ENCODE measurements at regions not wholly inside any gene's neighbourhood (a gene's known extent, or its start where the extent isn't known, plus 50 kb on each side); places are given as distances from the start of the nearest gene placed in this dataset.

DNA sequence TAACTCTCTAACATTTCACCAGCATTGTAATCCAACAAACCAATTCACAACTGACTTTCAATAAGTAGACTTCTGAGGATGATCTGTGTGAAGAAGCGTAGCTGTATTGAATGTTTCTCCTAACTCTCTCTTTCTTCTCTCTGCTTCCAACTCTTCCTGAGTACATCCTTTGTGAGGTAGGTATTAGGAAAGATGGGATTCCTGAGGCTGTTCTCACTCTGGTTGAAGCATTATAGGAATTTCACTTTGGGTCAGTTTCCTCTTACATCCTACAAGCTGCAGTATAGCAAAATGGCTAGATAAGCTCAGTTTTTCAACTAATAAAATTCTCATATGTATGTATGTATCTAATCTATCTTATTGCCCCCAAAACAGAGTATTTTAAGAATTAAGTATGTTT is 702.8 kb downstream of the CETN3 start:
- no peaks in the 10 kb centered on the region for H3K9me3 ChIP-seq (ENCODE audit: insufficient read depth, low read depth, low read length)

GRCh38 chr5:89703817-89704216 is 705.7 kb downstream of the CETN3 start:
- H3K4me3 ChIP-seq (ENCODE audit: low read length), result peak overlapping the region; percentile 49
- peaks cover 38% of the 10 kb centered on the region for H3K4me1 ChIP-seq (ENCODE audit: insufficient read depth, low read length)
- peak overlapping the region; percentile 52; the same call in 1 of the 2 replicates for H3K9ac ChIP-seq (ENCODE audit: low read depth, low read length)
- H3K9me3 ChIP-seq (ENCODE audit: insufficient read depth, low read depth, low read length), result no peaks in the 10 kb centered on the region
- H3K27ac ChIP-seq (ENCODE audit: low read length), result peak overlapping the region; percentile 91
- H3K36me3 ChIP-seq (ENCODE audit: insufficient read depth, low read depth, low read length), result no peaks in the 10 kb centered on the region
- no peaks in the 10 kb centered on the region for H3K27me3 ChIP-seq (ENCODE audit: insufficient read depth, low read length)

More for the DNA sequence above, 702.8 kb downstream of the CETN3 start:
- Histone ChIP-seq H3K4me3 (ENCODE audit: low read length) (no peak overlapping the region), H3K27me3 (ENCODE audit: insufficient read depth, low read length) (no peaks in the 10 kb centered on the region), H3K4me1 (ENCODE audit: insufficient read depth, low read length) (peaks cover 38% of the 10 kb centered on the region), H3K36me3 (ENCODE audit: insufficient read depth, low read depth, low read length) (no peaks in the 10 kb centered on the region), H3K9ac (ENCODE audit: low read depth, low read length) (no peak overlapping the region), H3K27ac (ENCODE audit: low read length) (no peak overlapping the region)

GRCh38 chr5:89698028-89698427 is 711.5 kb downstream of the CETN3 start:
- Histone ChIP-seq H3K4me1 (ENCODE audit: insufficient read depth, low read length) (peaks cover 17% of the 10 kb centered on the region; the same call in 1 of the 2 replicates), H3K9ac (ENCODE audit: low read depth, low read length) (no peak overlapping the region), H3K27ac (ENCODE audit: low read length) (no peak overlapping the region), H3K36me3 (ENCODE audit: insufficient read depth, low read depth, low read length) (no peaks in the 10 kb centered on the region), H3K27me3 (ENCODE audit: insufficient read depth, low read length) (no peaks in the 10 kb centered on the region), H3K9me3 (ENCODE audit: insufficient read depth, low read depth, low read length) (no peaks in the 10 kb centered on the region), H3K4me3 (ENCODE audit: low read length) (no peak overlapping the region)

DNA sequence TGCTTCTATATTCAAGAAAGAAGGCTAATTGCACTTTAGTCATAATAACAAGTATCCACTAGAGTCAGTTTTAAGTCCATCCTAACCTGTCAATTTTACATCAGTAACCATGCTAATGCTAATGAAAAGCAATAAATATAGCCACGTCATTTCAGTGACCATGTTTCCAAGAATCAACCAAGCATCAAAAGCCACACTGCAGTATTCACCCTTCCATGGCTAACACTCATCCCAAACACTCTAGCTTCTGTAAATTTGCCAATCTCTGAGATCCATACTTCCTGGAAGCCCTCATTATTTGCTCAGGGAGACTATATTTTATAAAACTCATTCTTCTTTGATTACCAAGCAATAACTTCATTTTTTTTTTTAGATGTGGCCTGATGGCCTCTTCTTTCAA is 712.0 kb downstream of the CETN3 start:
- Histone ChIP-seq H3K36me3 (ENCODE audit: insufficient read depth, low read depth, low read length) (no peaks in the 10 kb centered on the region), H3K9me3 (ENCODE audit: insufficient read depth, low read depth, low read length) (no peaks in the 10 kb centered on the region), H3K4me1 (ENCODE audit: insufficient read depth, low read length) (peaks cover 16% of the 10 kb centered on the region; the same call in 1 of the 2 replicates), H3K27ac (ENCODE audit: low read length) (no peak overlapping the region), H3K4me3 (ENCODE audit: low read length) (no peak overlapping the region), H3K9ac (ENCODE audit: low read depth, low read length) (no peak overlapping the region), H3K27me3 (ENCODE audit: insufficient read depth, low read length) (no peaks in the 10 kb centered on the region)

DNA sequence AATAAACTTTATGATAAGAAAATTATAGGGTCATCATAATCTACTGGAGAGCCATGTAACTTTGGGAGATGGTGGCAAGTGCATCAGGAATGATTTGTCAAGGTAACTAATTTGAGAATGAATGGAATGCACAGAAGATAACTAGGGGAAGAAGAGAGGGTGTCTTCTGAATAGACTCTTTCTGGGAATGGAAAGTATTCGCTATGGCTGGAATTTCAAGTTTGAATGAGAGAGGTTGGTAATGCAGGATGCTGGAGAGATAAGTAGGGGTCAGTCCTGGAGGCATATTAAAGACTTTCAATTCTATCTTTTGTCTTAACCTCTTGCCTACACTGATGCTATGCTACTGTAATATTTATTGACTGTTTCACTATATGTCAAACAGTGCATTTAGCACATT is 714.2 kb downstream of the CETN3 start:
- Histone ChIP-seq H3K27me3 (ENCODE audit: insufficient read depth, low read length) (no peaks in the 10 kb centered on the region), H3K9me3 (ENCODE audit: insufficient read depth, low read depth, low read length) (no peaks in the 10 kb centered on the region), H3K4me1 (ENCODE audit: insufficient read depth, low read length) (peaks cover 16% of the 10 kb centered on the region; the same call in 1 of the 2 replicates), H3K9ac (ENCODE audit: low read depth, low read length) (no peak overlapping the region), H3K36me3 (ENCODE audit: insufficient read depth, low read depth, low read length) (no peaks in the 10 kb centered on the region), H3K27ac (ENCODE audit: low read length) (no peak overlapping the region), H3K4me3 (ENCODE audit: low read length) (no peak overlapping the region)

- Histone ChIP-seq H3K9me3 (ENCODE audit: insufficient read depth, low read depth, low read length) (no peaks in the 10 kb centered on the region), H3K4me3 (ENCODE audit: low read length) (0 out of 2 replicates have a peak overlapping the region, but pooled peaks have one; percentile 15), H3K4me1 (ENCODE audit: insufficient read depth, low read length) (peaks cover 16% of the 10 kb centered on the region; the same call in 1 of the 2 replicates), H3K27ac (ENCODE audit: low read length) (no peak overlapping the region), H3K27me3 (ENCODE audit: insufficient read depth, low read length) (no peaks in the 10 kb centered on the region), H3K9ac (ENCODE audit: low read depth, low read length) (no peak overlapping the region), H3K36me3 (ENCODE audit: insufficient read depth, low read depth, low read length) (no peaks in the 10 kb centered on the region)
These were observed 715.5 kb downstream of the CETN3 start for GRCh38 chr5:89694026-89694550.

GRCh38 chr5:89690331-89690730 is 719.2 kb downstream of the CETN3 start:
- no peak overlapping the region for H3K27ac ChIP-seq (ENCODE audit: low read length)
- H3K9me3 ChIP-seq (ENCODE audit: insufficient read depth, low read depth, low read length), result no peaks in the 10 kb centered on the region
- no peak overlapping the region for H3K9ac ChIP-seq (ENCODE audit: low read depth, low read length)
- no peak overlapping the region for H3K4me3 ChIP-seq (ENCODE audit: low read length)
- H3K27me3 ChIP-seq (ENCODE audit: insufficient read depth, low read length), result no peaks in the 10 kb centered on the region
- H3K4me1 ChIP-seq (ENCODE audit: insufficient read depth, low read length), result peaks cover 8% of the 10 kb centered on the region; the same call in 1 of the 2 replicates
- H3K36me3 ChIP-seq (ENCODE audit: insufficient read depth, low read depth, low read length), result no peaks in the 10 kb centered on the region

DNA sequence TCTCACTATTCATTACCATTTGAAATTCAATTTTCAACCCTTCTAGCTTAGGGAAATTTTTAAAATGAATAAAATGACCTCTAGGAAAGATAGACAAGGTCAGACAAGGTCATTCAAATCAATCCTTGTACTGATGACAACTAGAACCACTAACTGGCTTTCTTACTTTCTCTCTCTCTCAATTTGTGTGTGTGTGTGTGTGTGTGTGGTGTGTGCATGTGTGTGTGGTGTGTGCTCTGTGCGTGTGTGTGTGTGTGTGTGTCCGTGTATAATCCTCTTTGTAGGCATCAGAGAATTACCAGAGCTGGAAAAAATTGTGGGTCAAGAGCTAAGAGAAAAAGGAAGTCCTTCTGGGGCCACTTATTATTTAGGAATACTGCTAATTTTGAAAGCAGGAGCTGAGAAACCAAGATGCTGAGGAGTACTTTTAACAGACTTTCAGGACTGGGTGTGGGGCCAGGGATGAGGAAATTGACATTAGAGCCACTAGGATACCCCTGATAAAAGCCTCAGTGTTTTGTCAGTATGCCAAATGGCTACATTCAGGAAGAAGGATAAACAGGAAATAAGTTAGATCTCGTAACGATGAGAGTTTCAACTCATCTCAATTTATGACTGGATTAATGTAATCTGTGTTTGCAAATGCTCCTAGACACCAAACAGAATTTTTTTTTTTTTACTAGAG is 723.3 kb downstream of the CETN3 start:
- Histone ChIP-seq H3K9me3 (ENCODE audit: insufficient read depth, low read depth, low read length) (no peaks in the 10 kb centered on the region), H3K4me1 (ENCODE audit: insufficient read depth, low read length) (no peaks in the 10 kb centered on the region), H3K36me3 (ENCODE audit: insufficient read depth, low read depth, low read length) (no peaks in the 10 kb centered on the region), H3K4me3 (ENCODE audit: low read length) (no peak overlapping the region), H3K9ac (ENCODE audit: low read depth, low read length) (no peak overlapping the region), H3K27ac (ENCODE audit: low read length) (no peak overlapping the region), H3K27me3 (ENCODE audit: insufficient read depth, low read length) (no peaks in the 10 kb centered on the region)

DNA sequence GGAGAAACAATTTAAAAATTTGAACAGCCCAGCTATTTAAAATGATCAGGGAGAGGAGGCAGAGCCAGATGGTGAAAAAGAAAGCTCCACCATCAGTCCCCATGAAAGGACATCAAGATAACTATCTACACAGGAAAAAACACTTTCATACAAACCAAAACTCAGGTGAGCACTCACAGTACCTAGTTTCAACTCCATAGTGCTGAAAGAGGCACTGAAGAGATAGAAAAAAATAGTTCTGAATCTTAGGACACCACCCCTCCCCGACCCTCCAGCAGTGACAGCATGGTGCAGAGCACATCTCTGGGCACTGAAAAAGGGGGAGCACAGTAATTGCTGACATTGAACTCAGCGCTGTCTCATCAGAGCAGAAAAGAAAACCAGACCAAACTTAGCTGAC is 732.9 kb downstream of the CETN3 start:
- H3K9me3 ChIP-seq (ENCODE audit: insufficient read depth, low read depth, low read length), result no peaks in the 10 kb centered on the region
- no peak overlapping the region for H3K27ac ChIP-seq (ENCODE audit: low read length)
- H3K36me3 ChIP-seq (ENCODE audit: insufficient read depth, low read depth, low read length), result no peaks in the 10 kb centered on the region
- peaks cover 9% of the 10 kb centered on the region; the same call in 1 of the 2 replicates for H3K4me1 ChIP-seq (ENCODE audit: insufficient read depth, low read length)
- H3K9ac ChIP-seq (ENCODE audit: low read depth, low read length), result no peak overlapping the region
- no peak overlapping the region for H3K4me3 ChIP-seq (ENCODE audit: low read length)
- no peaks in the 10 kb centered on the region for H3K27me3 ChIP-seq (ENCODE audit: insufficient read depth, low read length)

DNA sequence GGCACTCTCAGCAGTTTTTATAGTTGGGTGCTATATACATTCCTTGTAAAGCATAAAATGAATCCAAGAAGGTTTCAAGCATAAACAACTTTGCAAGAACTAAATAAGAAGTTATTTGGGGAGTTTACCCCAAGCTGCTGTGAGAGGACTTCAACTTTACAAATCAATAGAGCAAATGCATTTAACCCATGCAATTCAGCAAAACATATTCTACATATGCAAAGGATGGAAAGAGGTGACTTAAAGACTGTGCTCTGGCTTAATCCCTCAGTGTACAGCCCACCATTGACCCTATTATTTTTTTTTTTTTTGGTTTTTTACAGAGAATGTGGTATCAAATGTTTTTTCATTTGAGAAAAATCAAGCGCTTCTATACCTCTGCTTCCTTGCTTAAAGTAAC is 736.5 kb downstream of the CETN3 start:
- Histone ChIP-seq H3K4me3 (ENCODE audit: low read length) (no peak overlapping the region; the same call in 1 of the 2 replicates), H3K4me1 (ENCODE audit: insufficient read depth, low read length) (peaks cover 9% of the 10 kb centered on the region; the same call in 1 of the 2 replicates), H3K27me3 (ENCODE audit: insufficient read depth, low read length) (no peaks in the 10 kb centered on the region), H3K9ac (ENCODE audit: low read depth, low read length) (no peak overlapping the region), H3K36me3 (ENCODE audit: insufficient read depth, low read depth, low read length) (no peaks in the 10 kb centered on the region), H3K9me3 (ENCODE audit: insufficient read depth, low read depth, low read length) (no peaks in the 10 kb centered on the region), H3K27ac (ENCODE audit: low read length) (no peak overlapping the region)

- peaks cover 7% of the 10 kb centered on the region; the same call in 1 of the 2 replicates for H3K4me1 ChIP-seq (ENCODE audit: insufficient read depth, low read length)
- H3K27ac ChIP-seq (ENCODE audit: low read length), result no peak overlapping the region
- no peaks in the 10 kb centered on the region for H3K27me3 ChIP-seq (ENCODE audit: insufficient read depth, low read length)
- no peak overlapping the region for H3K9ac ChIP-seq (ENCODE audit: low read depth, low read length)
- peaks cover 6% of the 10 kb centered on the region for H3K9me3 ChIP-seq (ENCODE audit: insufficient read depth, low read depth, low read length)
- no peaks in the 10 kb centered on the region for H3K36me3 ChIP-seq (ENCODE audit: insufficient read depth, low read depth, low read length)
- H3K4me3 ChIP-seq (ENCODE audit: low read length), result no peak overlapping the region
These were observed 740.7 kb downstream of the CETN3 start for GRCh38 chr5:89668821-89669220.

DNA sequence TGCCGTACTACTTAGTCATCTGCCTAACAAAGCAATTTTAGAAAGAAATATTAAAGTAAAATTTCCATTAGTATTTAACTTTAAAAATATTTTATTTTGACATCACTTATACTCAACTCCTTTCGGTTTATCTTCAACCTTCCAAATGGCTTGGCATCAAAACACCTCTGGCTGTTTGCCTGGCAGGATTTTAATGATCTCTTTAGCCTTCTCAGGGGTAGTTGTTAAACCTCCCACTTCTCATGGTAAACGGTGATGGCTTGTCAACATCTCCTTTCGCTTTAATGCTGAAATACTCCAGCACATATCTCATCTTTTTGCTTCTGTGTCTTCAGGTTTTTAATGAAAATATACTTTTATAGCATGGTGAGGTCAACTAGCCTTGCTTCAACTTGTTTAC is 747.1 kb downstream of the CETN3 start:
- Histone ChIP-seq H3K9me3 (ENCODE audit: insufficient read depth, low read depth, low read length) (peaks cover 6% of the 10 kb centered on the region), H3K9ac (ENCODE audit: low read depth, low read length) (no peak overlapping the region), H3K4me3 (ENCODE audit: low read length) (no peak overlapping the region), H3K27me3 (ENCODE audit: insufficient read depth, low read length) (no peaks in the 10 kb centered on the region), H3K27ac (ENCODE audit: low read length) (no peak overlapping the region), H3K4me1 (ENCODE audit: insufficient read depth, low read length) (no peaks in the 10 kb centered on the region), H3K36me3 (ENCODE audit: insufficient read depth, low read depth, low read length) (no peaks in the 10 kb centered on the region)

Measured in iPS-20b (cell line).